ENCODE measurements at regions not wholly inside any gene's neighbourhood (a gene's known extent, or its start where the extent isn't known, plus 50 kb on each side); places are given as distances from the start of the nearest gene placed in this dataset.

- Histone ChIP-seq H3K36me3 (no peaks in the 10 kb centered on the region), H3K4me3 (no peak overlapping the region), H3K9me3 (no peaks in the 10 kb centered on the region), H3K4me1 (peaks cover 0 to 22% (median 2%) of the 10 kb centered on the region in 4 donors), H3K27me3 (no peaks in the 10 kb centered on the region), H3K27ac (no peak overlapping the region)
- no peak for DNase-seq
- intact Hi-C loops (cut with DNase I; ENCODE audit: low total_unique reads) = no loop called here
- TF ChIP-seq EP300 (IDR thresholded peaks at IDR 0.05) (no peak), POLR2AphosphoS5 (IDR thresholded peaks at IDR 0.05) (no peak), POLR2A (IDR thresholded peaks at IDR 0.05) (no peak)
- TF ChIP-seq, protein P1, sequence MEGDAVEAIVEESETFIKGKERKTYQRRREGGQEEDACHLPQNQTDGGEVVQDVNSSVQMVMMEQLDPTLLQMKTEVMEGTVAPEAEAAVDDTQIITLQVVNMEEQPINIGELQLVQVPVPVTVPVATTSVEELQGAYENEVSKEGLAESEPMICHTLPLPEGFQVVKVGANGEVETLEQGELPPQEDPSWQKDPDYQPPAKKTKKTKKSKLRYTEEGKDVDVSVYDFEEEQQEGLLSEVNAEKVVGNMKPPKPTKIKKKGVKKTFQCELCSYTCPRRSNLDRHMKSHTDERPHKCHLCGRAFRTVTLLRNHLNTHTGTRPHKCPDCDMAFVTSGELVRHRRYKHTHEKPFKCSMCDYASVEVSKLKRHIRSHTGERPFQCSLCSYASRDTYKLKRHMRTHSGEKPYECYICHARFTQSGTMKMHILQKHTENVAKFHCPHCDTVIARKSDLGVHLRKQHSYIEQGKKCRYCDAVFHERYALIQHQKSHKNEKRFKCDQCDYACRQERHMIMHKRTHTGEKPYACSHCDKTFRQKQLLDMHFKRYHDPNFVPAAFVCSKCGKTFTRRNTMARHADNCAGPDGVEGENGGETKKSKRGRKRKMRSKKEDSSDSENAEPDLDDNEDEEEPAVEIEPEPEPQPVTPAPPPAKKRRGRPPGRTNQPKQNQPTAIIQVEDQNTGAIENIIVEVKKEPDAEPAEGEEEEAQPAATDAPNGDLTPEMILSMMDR (IDR thresholded peaks at IDR 0.05) = no peak
- 94 to 98% (median 94%) methylated on average over 5 of the region's 5 CpGs for WGBS, 5 donors
Observed at GRCh38 chr9:107867738-107868137, 378.2 kb upstream of the KLF4 start.

GRCh38 chr9:107866711-107867311 lies 377.2 kb upstream of the KLF4 start:
- Histone ChIP-seq H3K4me1 (peaks cover 0 to 22% (median 2%) of the 10 kb centered on the region in 4 donors), H3K4me3 (no peak overlapping the region), H3K27ac (no peak overlapping the region), H3K27me3 (no peaks in the 10 kb centered on the region), H3K9me3 (no peaks in the 10 kb centered on the region), H3K36me3 (no peaks in the 10 kb centered on the region)
- TF ChIP-seq, protein P1 (IDR thresholded peaks at IDR 0.05) = no peak
- TF ChIP-seq POLR2A (IDR thresholded peaks at IDR 0.05) (no peak), POLR2AphosphoS5 (IDR thresholded peaks at IDR 0.05) (no peak)
- intact Hi-C loops (cut with DNase I; ENCODE audit: low total_unique reads) = no loop called here
- DNase-seq = no peak

GRCh38 chr9:107863396-107863795 lies 373.8 kb upstream of the KLF4 start:
- Histone ChIP-seq H3K36me3 (no peaks in the 10 kb centered on the region), H3K4me1 (peaks cover 0 to 14% (median 2%) of the 10 kb centered on the region in 4 donors), H3K9me3 (peaks cover 0 to 7% (median 0%) of the 10 kb centered on the region in 4 donors), H3K27ac (no peak overlapping the region), H3K27me3 (no peaks in the 10 kb centered on the region), H3K4me3 (no peak overlapping the region)
- no peak for DNase-seq
- intact Hi-C loops (cut with DNase I; ENCODE audit: low total_unique reads) = no loop called here
- 50 to 66% (median 56%) methylated on average over 4 of the region's 4 CpGs for WGBS, 5 donors
- TF ChIP-seq EP300 (IDR thresholded peaks at IDR 0.05) (no peak), POLR2AphosphoS5 (IDR thresholded peaks at IDR 0.05) (no peak), POLR2A (IDR thresholded peaks at IDR 0.05) (no peak)
- TF ChIP-seq, protein P1 (IDR thresholded peaks at IDR 0.05) = no peak

GRCh38 chr9:107862881-107863280 lies 373.3 kb upstream of the KLF4 start:
- DNase-seq = no peak
- TF ChIP-seq POLR2AphosphoS5 (IDR thresholded peaks at IDR 0.05) (no peak), POLR2A (IDR thresholded peaks at IDR 0.05) (no peak), EP300 (IDR thresholded peaks at IDR 0.05) (no peak)
- TF ChIP-seq, protein P1 (IDR thresholded peaks at IDR 0.05) = no peak
- peaks cover 0 to 7% (median 0%) of the 10 kb centered on the region in 4 donors for H3K9me3 ChIP-seq
- H3K4me1 ChIP-seq = peaks cover 0 to 9% (median 2%) of the 10 kb centered on the region in 4 donors
- H3K36me3 ChIP-seq = no peaks in the 10 kb centered on the region
- WGBS, 5 donors = 67 to 83% (median 71%) methylated on average over 1 of the region's 1 CpG
- no peak overlapping the region for H3K4me3 ChIP-seq
- intact Hi-C loops (cut with DNase I; ENCODE audit: low total_unique reads) = no loop called here
- no peaks in the 10 kb centered on the region for H3K27me3 ChIP-seq
- no peak overlapping the region for H3K27ac ChIP-seq
